ENCODE measurements at regions not wholly inside any gene's neighbourhood (a gene's known extent, or its start where the extent isn't known, plus 50 kb on each side); places are given as distances from the start of the nearest gene placed in this dataset.

DNA sequence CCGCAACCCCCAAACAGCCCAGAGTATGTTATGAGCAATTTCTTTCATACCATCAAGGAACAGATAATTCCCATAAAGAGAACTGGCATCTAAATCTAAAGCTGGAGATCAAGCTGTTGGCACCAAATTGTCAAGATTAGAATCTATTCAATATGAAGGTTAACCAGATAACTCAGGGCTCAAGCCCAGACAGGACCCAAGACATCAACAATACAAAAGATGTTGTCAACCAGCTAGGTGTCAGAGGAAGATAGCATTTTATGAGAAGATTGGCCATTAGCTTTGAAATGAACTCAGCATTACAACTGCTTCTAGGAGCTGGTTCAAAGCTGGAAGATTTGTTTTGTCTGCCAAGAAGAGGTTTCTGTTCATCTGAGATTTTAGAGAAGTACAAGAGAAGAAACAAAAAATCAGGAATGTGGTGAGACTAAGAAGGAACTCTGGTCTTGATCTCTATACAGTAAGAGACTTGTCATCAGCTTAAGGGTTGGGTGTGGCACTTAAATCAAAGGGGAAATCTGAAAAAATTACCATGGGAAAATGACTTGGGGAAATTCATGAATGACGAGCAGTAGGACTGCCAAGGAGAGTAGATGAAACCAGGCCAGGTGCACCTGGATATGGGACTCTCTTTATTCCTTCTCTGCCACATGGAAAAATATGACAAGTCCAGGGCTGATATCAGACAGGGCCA, 64.2 kb upstream of the COX10 start:
- Mint-ChIP-seq H3K4me3 (no peak overlapping the region), H3K27ac (no peak overlapping the region), H3K36me3 (peaks cover 18% of the 10 kb centered on the region), H3K4me1 (peaks cover 12% of the 10 kb centered on the region), H3K9me3 (peaks cover 18% of the 10 kb centered on the region), H3K27me3 (ENCODE audit: low read depth) (no peaks in the 10 kb centered on the region)
- ChIA-PET CTCF (interaction anchor here (0.6 kb wide), 1 partner anchor 91 kb away, joined by 3 read pairs; no protein-coding TSS in a partner anchor), POLR2A (no interaction called here)
- no peak for ATAC-seq
- DNase-seq (ENCODE audit: low spot score) = no peak
- TF ChIP-seq TEAD4 (CRISPR knock-in tag; IDR thresholded peaks at IDR 0.05) (no peak), NR3C1 (CRISPR knock-in tag; conservative IDR thresholded peaks at IDR 0.05; ENCODE audit: low read depth) (no peak)
- TF ChIP-seq, protein P1, sequence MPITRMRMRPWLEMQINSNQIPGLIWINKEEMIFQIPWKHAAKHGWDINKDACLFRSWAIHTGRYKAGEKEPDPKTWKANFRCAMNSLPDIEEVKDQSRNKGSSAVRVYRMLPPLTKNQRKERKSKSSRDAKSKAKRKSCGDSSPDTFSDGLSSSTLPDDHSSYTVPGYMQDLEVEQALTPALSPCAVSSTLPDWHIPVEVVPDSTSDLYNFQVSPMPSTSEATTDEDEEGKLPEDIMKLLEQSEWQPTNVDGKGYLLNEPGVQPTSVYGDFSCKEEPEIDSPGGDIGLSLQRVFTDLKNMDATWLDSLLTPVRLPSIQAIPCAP (CRISPR knock-in tag; IDR thresholded peaks at IDR 0.05) = no peak
- TF ChIP-seq, protein P2, sequence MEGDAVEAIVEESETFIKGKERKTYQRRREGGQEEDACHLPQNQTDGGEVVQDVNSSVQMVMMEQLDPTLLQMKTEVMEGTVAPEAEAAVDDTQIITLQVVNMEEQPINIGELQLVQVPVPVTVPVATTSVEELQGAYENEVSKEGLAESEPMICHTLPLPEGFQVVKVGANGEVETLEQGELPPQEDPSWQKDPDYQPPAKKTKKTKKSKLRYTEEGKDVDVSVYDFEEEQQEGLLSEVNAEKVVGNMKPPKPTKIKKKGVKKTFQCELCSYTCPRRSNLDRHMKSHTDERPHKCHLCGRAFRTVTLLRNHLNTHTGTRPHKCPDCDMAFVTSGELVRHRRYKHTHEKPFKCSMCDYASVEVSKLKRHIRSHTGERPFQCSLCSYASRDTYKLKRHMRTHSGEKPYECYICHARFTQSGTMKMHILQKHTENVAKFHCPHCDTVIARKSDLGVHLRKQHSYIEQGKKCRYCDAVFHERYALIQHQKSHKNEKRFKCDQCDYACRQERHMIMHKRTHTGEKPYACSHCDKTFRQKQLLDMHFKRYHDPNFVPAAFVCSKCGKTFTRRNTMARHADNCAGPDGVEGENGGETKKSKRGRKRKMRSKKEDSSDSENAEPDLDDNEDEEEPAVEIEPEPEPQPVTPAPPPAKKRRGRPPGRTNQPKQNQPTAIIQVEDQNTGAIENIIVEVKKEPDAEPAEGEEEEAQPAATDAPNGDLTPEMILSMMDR (IDR thresholded peaks at IDR 0.05) = no peak

DNA sequence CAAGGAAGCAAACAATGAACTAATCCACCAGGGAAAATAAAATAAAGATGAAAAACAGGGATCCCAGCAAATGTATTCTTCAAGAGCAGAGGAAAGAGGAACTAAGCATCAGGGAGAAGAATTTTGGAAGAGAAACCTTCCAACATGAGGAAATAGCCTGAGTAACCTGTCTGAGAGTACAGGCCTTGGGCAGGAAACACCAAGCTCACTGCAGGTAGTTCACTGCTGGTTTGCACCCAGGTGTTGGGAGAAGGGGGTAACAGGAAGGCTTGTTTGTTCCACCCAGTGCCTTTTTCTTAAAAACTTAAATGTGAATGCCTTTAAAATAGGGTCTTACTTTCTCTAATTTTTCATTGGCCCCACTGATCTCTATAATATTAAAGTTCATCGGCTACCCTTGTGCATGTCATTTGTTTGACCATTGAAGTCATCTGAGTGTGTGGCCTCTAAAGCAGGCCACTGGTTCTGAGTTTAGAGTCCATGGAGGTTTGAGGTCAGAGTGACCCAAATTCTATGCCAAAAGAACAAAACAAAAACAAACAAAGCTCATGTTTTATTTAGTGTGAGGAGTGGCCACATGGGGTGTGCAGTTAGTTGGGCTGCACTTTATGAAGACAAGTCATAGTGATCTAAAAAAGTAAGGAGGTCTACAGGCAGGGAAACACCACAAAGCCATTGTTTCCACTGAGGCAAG, 62.9 kb upstream of the COX10 start:
- Mint-ChIP-seq H3K27ac (no peak overlapping the region), H3K27me3 (ENCODE audit: low read depth) (no peaks in the 10 kb centered on the region), H3K36me3 (peaks cover 7% of the 10 kb centered on the region; the same call in 1 of the 2 replicates), H3K4me3 (no peak overlapping the region), H3K9me3 (peaks cover 15% of the 10 kb centered on the region), H3K4me1 (peaks cover 25% of the 10 kb centered on the region)
- POLR2A ChIA-PET = interaction anchor here (0.6 kb wide), 1 partner anchor 1705 kb away, joined by 5 read pairs; no protein-coding TSS in a partner anchor
- CTCF ChIA-PET = interaction anchor here (0.8 kb wide), 1 partner anchor 62 kb away, joined by 3 read pairs; no protein-coding TSS in a partner anchor
- DNase-seq (ENCODE audit: low spot score) = no peak
- no peak for TF ChIP-seq TP53 (CRISPR knock-in tag; IDR thresholded peaks at IDR 0.05)
- TF ChIP-seq, protein P3, sequence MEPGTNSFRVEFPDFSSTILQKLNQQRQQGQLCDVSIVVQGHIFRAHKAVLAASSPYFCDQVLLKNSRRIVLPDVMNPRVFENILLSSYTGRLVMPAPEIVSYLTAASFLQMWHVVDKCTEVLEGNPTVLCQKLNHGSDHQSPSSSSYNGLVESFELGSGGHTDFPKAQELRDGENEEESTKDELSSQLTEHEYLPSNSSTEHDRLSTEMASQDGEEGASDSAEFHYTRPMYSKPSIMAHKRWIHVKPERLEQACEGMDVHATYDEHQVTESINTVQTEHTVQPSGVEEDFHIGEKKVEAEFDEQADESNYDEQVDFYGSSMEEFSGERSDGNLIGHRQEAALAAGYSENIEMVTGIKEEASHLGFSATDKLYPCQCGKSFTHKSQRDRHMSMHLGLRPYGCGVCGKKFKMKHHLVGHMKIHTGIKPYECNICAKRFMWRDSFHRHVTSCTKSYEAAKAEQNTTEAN (CRISPR knock-in tag; IDR thresholded peaks at IDR 0.05) = no peak
- TF ChIP-seq, protein P4, sequence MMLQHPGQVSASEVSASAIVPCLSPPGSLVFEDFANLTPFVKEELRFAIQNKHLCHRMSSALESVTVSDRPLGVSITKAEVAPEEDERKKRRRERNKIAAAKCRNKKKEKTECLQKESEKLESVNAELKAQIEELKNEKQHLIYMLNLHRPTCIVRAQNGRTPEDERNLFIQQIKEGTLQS (CRISPR knock-in tag; conservative IDR thresholded peaks at IDR 0.05) = no peak
- no peak for TF ChIP-seq ZNF423 (CRISPR knock-in tag; IDR thresholded peaks at IDR 0.05)
- no peak for TF ChIP-seq JUN (CRISPR knock-in tag; IDR thresholded peaks at IDR 0.05)
- ATAC-seq = no peak

DNA sequence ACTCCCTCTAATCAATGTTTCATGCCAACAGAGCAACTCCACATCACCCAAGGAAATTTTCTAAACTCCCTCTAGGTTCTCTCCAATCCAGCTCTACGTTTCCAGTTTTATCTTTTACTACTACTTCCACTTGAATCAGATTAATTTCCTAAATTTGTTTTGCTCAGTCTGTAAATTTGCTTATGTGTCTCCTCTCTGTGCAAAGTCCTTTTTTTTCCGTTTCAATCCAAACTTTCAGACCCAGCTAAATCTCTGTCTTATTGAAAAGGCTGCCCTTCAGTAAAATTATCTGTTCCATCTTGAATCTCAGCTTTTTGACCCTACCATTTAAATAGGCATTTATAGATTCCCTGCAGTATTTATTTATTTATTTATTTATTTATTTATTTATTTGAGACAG, 61.4 kb upstream of the COX10 start:
- Mint-ChIP-seq H3K36me3 (peaks cover 7% of the 10 kb centered on the region; the same call in 1 of the 2 replicates), H3K27me3 (ENCODE audit: low read depth) (no peaks in the 10 kb centered on the region), H3K27ac (no peak overlapping the region), H3K4me1 (peaks cover 33% of the 10 kb centered on the region), H3K4me3 (no peak overlapping the region), H3K9me3 (peaks cover 15% of the 10 kb centered on the region)
- ChIA-PET CTCF (no interaction called here), POLR2A (no interaction called here)
- DNase-seq (ENCODE audit: low spot score) = no peak
- no peak for ATAC-seq
- TF ChIP-seq IRF2 (CRISPR knock-in tag; IDR thresholded peaks at IDR 0.05; ENCODE audit: borderline replicate concordance, low read depth) (no peak), EMX1 (CRISPR knock-in tag; IDR thresholded peaks at IDR 0.05) (no peak), PRRX2 (CRISPR knock-in tag; IDR thresholded peaks at IDR 0.05) (no peak), ZNF138 (CRISPR knock-in tag; conservative IDR thresholded peaks at IDR 0.05) (no peak), SMAD3 (CRISPR knock-in tag; IDR thresholded peaks at IDR 0.05; ENCODE audit: borderline replicate concordance) (no peak), GABPB1 (CRISPR knock-in tag; IDR thresholded peaks at IDR 0.05) (no peak), ZNF219 (CRISPR knock-in tag; IDR thresholded peaks at IDR 0.05; ENCODE audit: borderline replicate concordance) (no peak), JUN (CRISPR knock-in tag; IDR thresholded peaks at IDR 0.05) (no peak), NFE2L1 (CRISPR knock-in tag; IDR thresholded peaks at IDR 0.05) (no peak), ZNF121 (CRISPR knock-in tag; IDR thresholded peaks at IDR 0.05) (no peak), OVOL2 (CRISPR knock-in tag; IDR thresholded peaks at IDR 0.05; ENCODE audit: borderline replicate concordance) (no peak), CREB1 (CRISPR knock-in tag; IDR thresholded peaks at IDR 0.05) (no peak), SP1 (CRISPR knock-in tag; conservative IDR thresholded peaks at IDR 0.05) (no peak)
- TF ChIP-seq, protein P5, sequence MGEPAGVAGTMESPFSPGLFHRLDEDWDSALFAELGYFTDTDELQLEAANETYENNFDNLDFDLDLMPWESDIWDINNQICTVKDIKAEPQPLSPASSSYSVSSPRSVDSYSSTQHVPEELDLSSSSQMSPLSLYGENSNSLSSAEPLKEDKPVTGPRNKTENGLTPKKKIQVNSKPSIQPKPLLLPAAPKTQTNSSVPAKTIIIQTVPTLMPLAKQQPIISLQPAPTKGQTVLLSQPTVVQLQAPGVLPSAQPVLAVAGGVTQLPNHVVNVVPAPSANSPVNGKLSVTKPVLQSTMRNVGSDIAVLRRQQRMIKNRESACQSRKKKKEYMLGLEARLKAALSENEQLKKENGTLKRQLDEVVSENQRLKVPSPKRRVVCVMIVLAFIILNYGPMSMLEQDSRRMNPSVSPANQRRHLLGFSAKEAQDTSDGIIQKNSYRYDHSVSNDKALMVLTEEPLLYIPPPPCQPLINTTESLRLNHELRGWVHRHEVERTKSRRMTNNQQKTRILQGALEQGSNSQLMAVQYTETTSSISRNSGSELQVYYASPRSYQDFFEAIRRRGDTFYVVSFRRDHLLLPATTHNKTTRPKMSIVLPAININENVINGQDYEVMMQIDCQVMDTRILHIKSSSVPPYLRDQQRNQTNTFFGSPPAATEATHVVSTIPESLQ (CRISPR knock-in tag; IDR thresholded peaks at IDR 0.05) = no peak
- TF ChIP-seq, protein P6, sequence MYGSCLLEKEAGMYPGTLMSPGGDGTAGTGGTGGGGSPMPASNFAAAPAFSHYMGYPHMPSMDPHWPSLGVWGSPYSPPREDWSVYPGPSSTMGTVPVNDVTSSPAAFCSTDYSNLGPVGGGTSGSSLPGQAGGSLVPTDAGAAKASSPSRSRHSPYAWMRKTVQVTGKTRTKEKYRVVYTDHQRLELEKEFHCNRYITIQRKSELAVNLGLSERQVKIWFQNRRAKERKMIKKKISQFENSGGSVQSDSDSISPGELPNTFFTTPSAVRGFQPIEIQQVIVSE (CRISPR knock-in tag; IDR thresholded peaks at IDR 0.05; ENCODE audit: borderline replicate concordance) = no peak
- TF ChIP-seq, protein P7, sequence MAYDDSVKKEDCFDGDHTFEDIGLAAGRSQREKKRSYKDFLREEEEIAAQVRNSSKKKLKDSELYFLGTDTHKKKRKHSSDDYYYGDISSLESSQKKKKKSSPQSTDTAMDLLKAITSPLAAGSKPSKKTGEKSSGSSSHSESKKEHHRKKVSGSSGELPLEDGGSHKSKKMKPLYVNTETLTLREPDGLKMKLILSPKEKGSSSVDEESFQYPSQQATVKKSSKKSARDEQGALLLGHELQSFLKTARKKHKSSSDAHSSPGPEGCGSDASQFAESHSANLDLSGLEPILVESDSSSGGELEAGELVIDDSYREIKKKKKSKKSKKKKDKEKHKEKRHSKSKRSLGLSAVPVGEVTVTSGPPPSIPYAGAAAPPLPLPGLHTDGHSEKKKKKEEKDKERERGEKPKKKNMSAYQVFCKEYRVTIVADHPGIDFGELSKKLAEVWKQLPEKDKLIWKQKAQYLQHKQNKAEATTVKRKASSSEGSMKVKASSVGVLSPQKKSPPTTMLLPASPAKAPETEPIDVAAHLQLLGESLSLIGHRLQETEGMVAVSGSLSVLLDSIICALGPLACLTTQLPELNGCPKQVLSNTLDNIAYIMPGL (CRISPR knock-in tag; IDR thresholded peaks at IDR 0.05) = no peak

Data from WTC11 (cell line).